Renal cortex interstitium (tissue), 11 donors: ENCODE measurements at regions not wholly inside any gene's neighbourhood (a gene's known extent, or its start where the extent isn't known, plus 50 kb on each side); places are given as distances from the start of the nearest gene placed in this dataset.

ENCODE experiments used
- DNase-seq, 11 donors: peaks; one replicate each; pipeline ENCODE4 v3.0.0-alpha.2; 2013; ENCODE audit warnings: low read depth in 9 of 11, low spot score in 4 of 11; ENCODE audit errors: extremely low read depth in 1 of 11

GRCh38 chr3:151989621-151990020 is 116.2 kb downstream of the SUCNR1 start:
- no peak for DNase-seq

GRCh38 chr3:151990696-151991376 is 117.4 kb downstream of the SUCNR1 start:
- no peak for DNase-seq

- no peak for DNase-seq
Measured at GRCh38 chr3:151992326-151993041, 119.0 kb downstream of the SUCNR1 start.

- DNase-seq = no peak
Measured at GRCh38 chr3:151995091-151995490, 121.6 kb downstream of the SUCNR1 start.

- DNase-seq = no peak
Measured at GRCh38 chr3:151998744-151999143, 125.3 kb downstream of the SUCNR1 start.

GRCh38 chr3:151999936-152000335 is 126.5 kb downstream of the SUCNR1 start:
- DNase-seq = no peak

- DNase-seq = no peak
Measured at GRCh38 chr3:152011812-152012735, 138.6 kb downstream of the SUCNR1 start.

GRCh38 chr3:152019508-152019907 is 146.1 kb downstream of the SUCNR1 start:
- DNase-seq = no peak

GRCh38 chr3:152021951-152022461 is 148.6 kb downstream of the SUCNR1 start:
- no peak for DNase-seq

- peak in 1 of 11 donors; percentile 3 for DNase-seq
Measured at GRCh38 chr3:152026033-152026556, 152.7 kb downstream of the SUCNR1 start.

GRCh38 chr3:152030320-152030719 is 156.9 kb downstream of the SUCNR1 start:
- DNase-seq = no peak

GRCh38 chr3:152031321-152031720 is 157.9 kb downstream of the SUCNR1 start:
- DNase-seq = no peak

- no peak for DNase-seq
Measured at GRCh38 chr3:152037297-152037696, 163.9 kb downstream of the SUCNR1 start.

GRCh38 chr3:152037953-152038352 is 164.5 kb downstream of the SUCNR1 start:
- DNase-seq = no peak

GRCh38 chr3:152038490-152038889 is 165.0 kb downstream of the SUCNR1 start:
- DNase-seq = no peak

GRCh38 chr3:152039887-152040286 is 166.4 kb downstream of the SUCNR1 start:
- DNase-seq = no peak

GRCh38 chr3:152040319-152040718 is 166.9 kb downstream of the SUCNR1 start:
- no peak for DNase-seq

- no peak for DNase-seq
Measured at GRCh38 chr3:152043620-152044019, 170.2 kb downstream of the SUCNR1 start.

- no peak for DNase-seq
Measured at GRCh38 chr3:152046280-152046679, 172.8 kb downstream of the SUCNR1 start.
